Astrocyte of the cerebellum (primary cell): ENCODE measurements at regions not wholly inside any gene's neighbourhood (a gene's known extent, or its start where the extent isn't known, plus 50 kb on each side); places are given as distances from the start of the nearest gene placed in this dataset.
A peak's percentile ranks its signal among the peaks of the same experiment; 100 is the strongest.
"Not testable (repeated sequence)": the region's sequence is repeated elsewhere in the genome, so short reads cannot be mapped to it uniquely, and the experiment has no call there.

ENCODE experiments used
- DNase-seq: peaks from one replicate; pipeline ENCODE4 v3.0.0-alpha.2; 2011; ENCODE audit warnings: low read depth
- H3K4me3 ChIP-seq: 2 replicates; pipeline ENCODE4 v1.5.1; 2011; ENCODE audit warnings: mild to moderate bottlenecking, low read depth, low read length, moderate library complexity
- CTCF ChIP-seq: IDR thresholded peaks from 2 replicates; pipeline ENCODE4 v1.5.1; 2012; ENCODE audit warnings: low read length, low read depth, moderate library complexity, mild to moderate bottlenecking; ENCODE audit errors: missing control alignments
- in situ Hi-C: cut with HindIII; loops from 2 replicates; pipeline ENCODE4 v1.10.0; 2017; ENCODE audit warnings: low sequenced_read_pairs

- in situ Hi-C loops = no loop called here
- no peak for TF ChIP-seq CTCF
- peak; percentile 53 for DNase-seq
- H3K4me3 ChIP-seq = no peak overlapping the region
Observed at GRCh38 chr18:51342815-51343214, 145.3 kb upstream of the MEX3C start.

GRCh38 chr18:51345848-51346391, 148.4 kb upstream of the MEX3C start:
- in situ Hi-C loops = no loop called here
- TF ChIP-seq CTCF = no peak
- no peak overlapping the region for H3K4me3 ChIP-seq
- DNase-seq = no peak

- TF ChIP-seq CTCF = no peak
- no peak overlapping the region for H3K4me3 ChIP-seq
- no peak for DNase-seq
- in situ Hi-C loops = no loop called here
Observed at GRCh38 chr18:51346404-51346803, 148.9 kb upstream of the MEX3C start.

- no peak for DNase-seq
- TF ChIP-seq CTCF = no peak
- in situ Hi-C loops = no loop called here
- no peak overlapping the region for H3K4me3 ChIP-seq
Observed at GRCh38 chr18:51350081-51350480, 152.6 kb upstream of the MEX3C start.

- in situ Hi-C loops = no loop called here
- no peak overlapping the region for H3K4me3 ChIP-seq
- TF ChIP-seq CTCF = no peak
- no peak for DNase-seq
Observed at GRCh38 chr18:51355841-51356240, 158.4 kb upstream of the MEX3C start.

- in situ Hi-C loops, H3K4me3 ChIP-seq, DNase-seq: not testable (repeated sequence)
Observed at GRCh38 chr18:51360301-51360700, 162.8 kb upstream of the MEX3C start.

GRCh38 chr18:51361130-51361860, 163.8 kb upstream of the MEX3C start:
- no peak overlapping the region for H3K4me3 ChIP-seq
- DNase-seq = no peak
- no peak for TF ChIP-seq CTCF
- in situ Hi-C loops = no loop called here
